ENCODE measurements at regions not wholly inside any gene's neighbourhood (a gene's known extent, or its start where the extent isn't known, plus 50 kb on each side); places are given as distances from the start of the nearest gene placed in this dataset.

- TF ChIP-seq CTCF (IDR thresholded peaks at IDR 0.05) (no peak), POLR2A (IDR thresholded peaks at IDR 0.05) (no peak)
These were observed 641.5 kb upstream of the SORCS1 start for GRCh38 chr10:107806026-107806425.

Data from uterus (tissue), 2 donors.